ENCODE measurements at regions not wholly inside any gene's neighbourhood (a gene's known extent, or its start where the extent isn't known, plus 50 kb on each side); places are given as distances from the start of the nearest gene placed in this dataset.

- H3K4me3 ChIP-seq (ENCODE audit: low read depth, low read length), result no peak overlapping the region
- no peak for DNase-seq (ENCODE audit: low read depth)
- TF ChIP-seq CTCF (IDR thresholded peaks at IDR 0.05; ENCODE audit: insufficient read depth, low read length), result no peak
These were observed 162.8 kb upstream of the CDYL start for GRCh38 chr6:4613381-4613780.

GRCh38 chr6:4612636-4613171 lies 163.5 kb upstream of the CDYL start:
- H3K4me3 ChIP-seq (ENCODE audit: low read depth, low read length), result no peak overlapping the region
- TF ChIP-seq CTCF (IDR thresholded peaks at IDR 0.05; ENCODE audit: insufficient read depth, low read length), result no peak
- DNase-seq (ENCODE audit: low read depth), result peak; percentile 96

GRCh38 chr6:4611429-4612129 lies 164.6 kb upstream of the CDYL start:
- no peak for TF ChIP-seq CTCF (IDR thresholded peaks at IDR 0.05; ENCODE audit: insufficient read depth, low read length)
- no peak overlapping the region for H3K4me3 ChIP-seq (ENCODE audit: low read depth, low read length)
- peak; percentile 14 for DNase-seq (ENCODE audit: low read depth)

GRCh38 chr6:4610256-4610655 lies 165.9 kb upstream of the CDYL start:
- DNase-seq (ENCODE audit: low read depth), result peak; percentile 97
- TF ChIP-seq CTCF (IDR thresholded peaks at IDR 0.05; ENCODE audit: insufficient read depth, low read length), result no peak

GRCh38 chr6:4608361-4609115 lies 167.7 kb upstream of the CDYL start:
- no peak for DNase-seq (ENCODE audit: low read depth)
- H3K4me3 ChIP-seq (ENCODE audit: low read depth, low read length), result no peak overlapping the region
- no peak for TF ChIP-seq CTCF (IDR thresholded peaks at IDR 0.05; ENCODE audit: insufficient read depth, low read length)

More at GRCh38 chr6:4610256-4610655, 165.9 kb upstream of the CDYL start:
- H3K4me3 ChIP-seq (ENCODE audit: low read depth, low read length), result no peak overlapping the region

GRCh38 chr6:4607793-4608192 lies 168.4 kb upstream of the CDYL start:
- TF ChIP-seq CTCF (IDR thresholded peaks at IDR 0.05; ENCODE audit: insufficient read depth, low read length), result no peak
- H3K4me3 ChIP-seq (ENCODE audit: low read depth, low read length), result no peak overlapping the region
- no peak for DNase-seq (ENCODE audit: low read depth)

Measured in fibroblast of the aortic adventitia (primary cell).